GM12878 (cell line): ENCODE measurements at regions not wholly inside any gene's neighbourhood (a gene's known extent, or its start where the extent isn't known, plus 50 kb on each side); places are given as distances from the start of the nearest gene placed in this dataset.

ENCODE experiments used
- ATAC-seq: fragments of 200-7000 bp; cut with Tn5 transposase; 3 replicates; pipeline ENCODE4 v1.9.1; 2020; ENCODE audit warnings: mild to moderate bottlenecking, moderate library complexity
- BruUV-seq: library from RNA; stranded (reverse); fragments of 400-500 nt; replicated peaks from 2 replicates; lab custom pipeline; 2021; lab: Mats Ljungman, UMichigan
- CTCF ChIA-PET: fragments of 300-600 bp; sonication (Branson Sonifier 250); formaldehyde crosslinking; extraction: SDS; loops from one replicate; lab custom pipeline; 2021; ENCODE audit warnings: inconsistent platforms; lab: Yijun Ruan, JAX
- POLR2A ChIA-PET: fragments of 350-600 bp; formaldehyde crosslinking; extraction: SDS; loops from one replicate; lab custom pipeline; 2021; ENCODE audit warnings: inconsistent platforms; lab: Charles Lee
- RAD21 ChIA-PET: fragments of 300-600 bp; sonication (Branson Sonifier 250); formaldehyde crosslinking; loops from one replicate; lab custom pipeline; 2023; ENCODE audit warnings: antibody characterized with exemption; ENCODE audit not compliant: unreplicated experiment; lab: Charles Lee
- SMC1A ChIA-PET: fragments of 300-600 bp; sonication (Branson Sonifier 250); formaldehyde crosslinking; loops from one replicate; lab custom pipeline; 2023; ENCODE audit not compliant: unreplicated experiment, uncharacterized antibody; lab: Charles Lee
- DNase-seq: peaks from one replicate; pipeline ENCODE4 v3.0.0-alpha.2; 2011; ENCODE audit warnings: low read depth, low spot score
- FAIRE-seq: peaks from 3 replicates; lab custom pipeline; 2011; peaks lifted over from hg19 to GRCh38; lab: Jason Lieb, UNC
- H2AFZ ChIP-seq: 2 replicates; pipeline ENCODE4 v1.6.0; 2011; ENCODE audit warnings: low read depth, low read length, control low read depth; ENCODE audit not compliant: control insufficient read depth
- H3K27ac ChIP-seq: 2 replicates; pipeline ENCODE4 v1.5.1; 2011; ENCODE audit warnings: control low read depth; ENCODE audit not compliant: control insufficient read depth, insufficient read depth
- H3K27me3 ChIP-seq, 2 experiments: replicated peaks in 1 of 2; 2 replicates each; pipeline versions ENCODE4 v1.6.0 to v1.6.1; 2011; ENCODE audit warnings: low read length in 1 of 2; ENCODE audit not compliant: control insufficient read depth in 2 of 2, insufficient read depth in 2 of 2
- H3K36me3 ChIP-seq, 2 experiments: 2 replicates each; pipeline ENCODE4 v1.5.1; 2011; ENCODE audit warnings: low read length in 1 of 2; ENCODE audit not compliant: control insufficient read depth in 2 of 2, insufficient read depth in 2 of 2
- H3K4me1 ChIP-seq: 2 replicates; pipeline ENCODE4 v1.6.1; 2011; ENCODE audit warnings: mild to moderate bottlenecking, low read length, moderate library complexity, mixed read lengths; ENCODE audit not compliant: control insufficient read depth, insufficient read depth
- H3K4me2 ChIP-seq: 2 replicates; pipeline ENCODE4 v1.6.0; 2011; ENCODE audit warnings: control low read depth; ENCODE audit not compliant: control insufficient read depth, insufficient read depth
- H3K4me3 ChIP-seq: fragments of 200-600 bp; sonication (generic); 2 replicates; pipeline ENCODE4 v1.5.1; 2016
- H3K79me2 ChIP-seq: 2 replicates; pipeline ENCODE4 v1.6.0; 2011; ENCODE audit warnings: low read length; ENCODE audit not compliant: control insufficient read depth, insufficient read depth
- H3K9ac ChIP-seq: 2 replicates; pipeline ENCODE4 v1.8.0; 2011; ENCODE audit warnings: low read length, control low read depth, mixed read lengths; ENCODE audit not compliant: control insufficient read depth, insufficient read depth
- H3K9me3 ChIP-seq: replicated peaks from 3 replicates; pipeline ENCODE4 v1.5.1; 2011; ENCODE audit warnings: mild to moderate bottlenecking, low read length; ENCODE audit not compliant: control insufficient read depth, insufficient read depth
- H4K20me1 ChIP-seq: 2 replicates; pipeline ENCODE4 v1.6.0; 2011; ENCODE audit not compliant: control insufficient read depth, insufficient read depth
- CUX1 ChIP-seq: IDR thresholded peaks from 2 replicates; pipeline ENCODE4 v1.6.1; 2012; ENCODE audit warnings: improper control_type of control experiment, low read depth, low read length; ENCODE audit not compliant: insufficient replicate concordance
- EED ChIP-seq: sonication (generic); IDR thresholded peaks from 2 replicates; pipeline ENCODE4 v1.6.1; 2016; ENCODE audit warnings: antibody characterized with exemption, low read depth
- ELK1 ChIP-seq: IDR thresholded peaks from 2 replicates; pipeline ENCODE4 v1.6.1; 2012; ENCODE audit warnings: low read depth, low read length, improper control_type of control experiment
- NFYA ChIP-seq: IDR thresholded peaks from 2 replicates; pipeline ENCODE4 v1.6.1; 2011; ENCODE audit warnings: low read depth, mild to moderate bottlenecking, low read length, improper control_type of control experiment, borderline replicate concordance
- REST ChIP-seq: IDR thresholded peaks from 2 replicates; pipeline ENCODE4 v1.6.1; 2012; ENCODE audit warnings: mild to moderate bottlenecking, low read depth, low read length
- ZNF217 ChIP-seq: fragments of 450-650 bp; IDR thresholded peaks from 2 replicates; pipeline ENCODE4 v1.6.1; 2017; ENCODE audit warnings: antibody characterized with exemption, mild to moderate bottlenecking
- WGBS: methylation state at CpG from one replicate; pipeline ENCODE4 v1.1.6; 2016; ENCODE audit warnings: low lambda C conversion rate; ENCODE audit not compliant: insufficient replicate concordance, insufficient coverage; ENCODE audit errors: missing lambda C conversion rate; 5-methylcytosine and 5-hydroxymethylcytosine counted together
- in situ Hi-C: fragments of 300-500 bp; cut with MboI; formaldehyde crosslinking; loops from 9 replicates; pipeline ENCODE4 v1.14.3; 2018; ENCODE audit warnings: mixed read lengths
- intact Hi-C: fragments of 100-400 bp; cut with micrococcal nuclease; formaldehyde crosslinking; loops from one replicate; pipeline ENCODE4 v1.14.2; 2022; ENCODE audit not compliant: unreplicated experiment

- no peaks in the 10 kb centered on the region for H3K4me1 ChIP-seq
- H3K79me2 ChIP-seq = no peaks in the 10 kb centered on the region
- no peak overlapping the region for H2AFZ ChIP-seq
- in situ Hi-C loops = no loop called here
- TF ChIP-seq CUX1 (no peak), EED (no peak), NFYA (no peak), ZNF217 (no peak), ELK1 (no peak), REST (no peak)
- TF ChIP-seq, all 136 proteins: peak for 0
- ChIA-PET RAD21 (no interaction called here), SMC1A (interaction anchor here (0.6 to 1.8 kb wide), 3 partner anchors 14 to 373 kb away, joined by 3 read pairs; no protein-coding TSS in a partner anchor), CTCF (interaction anchor here (1.4 kb wide), 1 partner anchor 15 kb away, joined by 4 read pairs; no protein-coding TSS in a partner anchor), POLR2A (no interaction called here)
- WGBS = 0% methylated on average over 1 of the region's 1 CpG
- no peak for ATAC-seq
- no TSS peak for BruUV-seq
- no peaks in the 10 kb centered on the region for H4K20me1 ChIP-seq
- H3K9ac ChIP-seq = no peak overlapping the region
- DNase-seq = no peak
- FAIRE-seq = no peak
- no peaks in the 10 kb centered on the region for H3K27me3 ChIP-seq
- no peaks in the 10 kb centered on the region for H3K9me3 ChIP-seq
- H3K4me3 ChIP-seq = no peak overlapping the region
- no peak overlapping the region for H3K27ac ChIP-seq
- no peaks in the 10 kb centered on the region for H3K36me3 ChIP-seq
- no peak overlapping the region for H3K4me2 ChIP-seq
- intact Hi-C loops = no loop called here
These were observed 341.7 kb upstream of the ZNF804A start for GRCh38 chr2:184256611-184257010.
